ENCODE measurements at regions not wholly inside any gene's neighbourhood (a gene's known extent, or its start where the extent isn't known, plus 50 kb on each side); places are given as distances from the start of the nearest gene placed in this dataset.

DNA sequence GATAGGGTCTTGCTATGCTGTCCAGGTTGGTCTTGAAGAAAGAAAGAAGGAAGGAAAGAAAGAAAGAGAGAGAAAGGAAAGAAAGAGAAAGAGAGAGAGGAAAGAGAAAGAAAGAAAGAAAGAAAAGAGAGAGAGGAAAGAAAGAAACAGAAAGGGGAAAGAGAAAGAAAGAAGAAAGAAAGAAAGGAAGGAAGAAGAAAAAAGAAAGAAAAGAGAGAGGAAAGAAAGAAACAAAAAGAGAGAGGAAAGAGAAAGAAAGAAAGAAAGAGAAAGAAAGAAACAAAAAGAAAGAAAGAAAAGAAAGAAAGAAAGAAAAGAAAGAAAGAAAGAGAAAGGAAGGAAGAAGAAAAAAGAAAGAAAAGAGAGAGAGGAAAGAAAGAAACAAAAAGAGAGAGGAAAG is 95.8 kb upstream of the SHOX start:
- TF ChIP-seq, protein P1, sequence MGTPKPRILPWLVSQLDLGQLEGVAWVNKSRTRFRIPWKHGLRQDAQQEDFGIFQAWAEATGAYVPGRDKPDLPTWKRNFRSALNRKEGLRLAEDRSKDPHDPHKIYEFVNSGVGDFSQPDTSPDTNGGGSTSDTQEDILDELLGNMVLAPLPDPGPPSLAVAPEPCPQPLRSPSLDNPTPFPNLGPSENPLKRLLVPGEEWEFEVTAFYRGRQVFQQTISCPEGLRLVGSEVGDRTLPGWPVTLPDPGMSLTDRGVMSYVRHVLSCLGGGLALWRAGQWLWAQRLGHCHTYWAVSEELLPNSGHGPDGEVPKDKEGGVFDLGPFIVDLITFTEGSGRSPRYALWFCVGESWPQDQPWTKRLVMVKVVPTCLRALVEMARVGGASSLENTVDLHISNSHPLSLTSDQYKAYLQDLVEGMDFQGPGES (IDR thresholded peaks at IDR 0.05; ENCODE audit: low read depth, low read length): no peak
- TF ChIP-seq TAF1 (IDR thresholded peaks at IDR 0.05; ENCODE audit: borderline replicate concordance, low read depth, low read length) (no peak), FOSL2 (IDR thresholded peaks at IDR 0.05; ENCODE audit: borderline replicate concordance, low read depth) (no peak), MXI1 (IDR thresholded peaks at IDR 0.05; ENCODE audit: low read depth, low read length) (no peak)
- TF ChIP-seq, protein P2, sequence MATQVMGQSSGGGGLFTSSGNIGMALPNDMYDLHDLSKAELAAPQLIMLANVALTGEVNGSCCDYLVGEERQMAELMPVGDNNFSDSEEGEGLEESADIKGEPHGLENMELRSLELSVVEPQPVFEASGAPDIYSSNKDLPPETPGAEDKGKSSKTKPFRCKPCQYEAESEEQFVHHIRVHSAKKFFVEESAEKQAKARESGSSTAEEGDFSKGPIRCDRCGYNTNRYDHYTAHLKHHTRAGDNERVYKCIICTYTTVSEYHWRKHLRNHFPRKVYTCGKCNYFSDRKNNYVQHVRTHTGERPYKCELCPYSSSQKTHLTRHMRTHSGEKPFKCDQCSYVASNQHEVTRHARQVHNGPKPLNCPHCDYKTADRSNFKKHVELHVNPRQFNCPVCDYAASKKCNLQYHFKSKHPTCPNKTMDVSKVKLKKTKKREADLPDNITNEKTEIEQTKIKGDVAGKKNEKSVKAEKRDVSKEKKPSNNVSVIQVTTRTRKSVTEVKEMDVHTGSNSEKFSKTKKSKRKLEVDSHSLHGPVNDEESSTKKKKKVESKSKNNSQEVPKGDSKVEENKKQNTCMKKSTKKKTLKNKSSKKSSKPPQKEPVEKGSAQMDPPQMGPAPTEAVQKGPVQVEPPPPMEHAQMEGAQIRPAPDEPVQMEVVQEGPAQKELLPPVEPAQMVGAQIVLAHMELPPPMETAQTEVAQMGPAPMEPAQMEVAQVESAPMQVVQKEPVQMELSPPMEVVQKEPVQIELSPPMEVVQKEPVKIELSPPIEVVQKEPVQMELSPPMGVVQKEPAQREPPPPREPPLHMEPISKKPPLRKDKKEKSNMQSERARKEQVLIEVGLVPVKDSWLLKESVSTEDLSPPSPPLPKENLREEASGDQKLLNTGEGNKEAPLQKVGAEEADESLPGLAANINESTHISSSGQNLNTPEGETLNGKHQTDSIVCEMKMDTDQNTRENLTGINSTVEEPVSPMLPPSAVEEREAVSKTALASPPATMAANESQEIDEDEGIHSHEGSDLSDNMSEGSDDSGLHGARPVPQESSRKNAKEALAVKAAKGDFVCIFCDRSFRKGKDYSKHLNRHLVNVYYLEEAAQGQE (IDR thresholded peaks at IDR 0.05; ENCODE audit: low read depth, low read length): no peak
- Histone ChIP-seq H3K27me3 (ENCODE audit: insufficient read depth) (no peaks in the 10 kb centered on the region; the same call in 1 of the 2 replicates), H3K4me1 (ENCODE audit: control insufficient read depth in 1 of 2, insufficient read depth in 2 of 2, low read depth in 1 of 2, low read length in 1 of 2) (no peaks in the 10 kb centered on the region), H3K9ac (no peak overlapping the region), H3K9me2 (no peaks in the 10 kb centered on the region), H3K79me2 (ENCODE audit: insufficient read depth) (no peaks in the 10 kb centered on the region), H4K20me1 (ENCODE audit: insufficient read depth) (no peaks in the 10 kb centered on the region), H3K36me3 (replicated peaks in 1 of 2; ENCODE audit: control insufficient read depth in 1 of 2, insufficient read depth in 2 of 2, low read length in 1 of 2) (no peaks in the 10 kb centered on the region), H2AFZ (ENCODE audit: low read depth) (no peak overlapping the region), H3K4me3 (ENCODE audit: low read depth in 2 of 2, low read length in 1 of 2) (no peak overlapping the region), H3F3A (replicated peaks; ENCODE audit: insufficient read depth) (peaks cover 7% of the 10 kb centered on the region), H3K27ac (ENCODE audit: low read depth in 2 of 2, low read length in 1 of 2) (no peak overlapping the region), H3K4me2 (no peak overlapping the region), H3K9me3 (no peaks in the 10 kb centered on the region)
- POLR2A ChIA-PET: no interaction called here
- DNase-seq: no peak
- CTCF ChIA-PET: no interaction called here

DNA sequence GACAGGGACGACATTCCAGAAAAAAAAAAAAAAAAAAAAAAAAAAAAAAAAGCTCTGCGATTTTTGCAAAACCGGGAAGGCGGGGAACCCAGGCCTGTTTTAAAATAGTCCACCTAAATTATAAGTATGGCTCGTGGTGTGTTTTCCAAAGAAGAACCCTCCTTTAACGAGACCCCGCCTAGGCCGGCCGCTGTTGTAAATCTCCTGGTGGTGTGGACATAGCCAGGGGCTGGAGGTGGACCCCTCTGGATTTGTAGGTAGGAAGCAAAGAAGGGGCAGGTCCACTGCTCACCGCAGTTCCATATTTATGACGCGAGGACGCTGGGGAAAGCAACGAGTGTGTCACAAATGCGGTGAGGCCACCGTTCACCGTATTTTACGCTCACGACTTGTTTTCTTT is 94.0 kb upstream of the SHOX start:
- no peaks in the 10 kb centered on the region for H4K20me1 ChIP-seq (ENCODE audit: insufficient read depth)
- no peaks in the 10 kb centered on the region for H3F3A ChIP-seq (replicated peaks; ENCODE audit: insufficient read depth)
- no peaks in the 10 kb centered on the region for H3K79me2 ChIP-seq (ENCODE audit: insufficient read depth)
- ChIA-PET CTCF (no interaction called here), POLR2A (no interaction called here)
- H2AFZ ChIP-seq (ENCODE audit: low read depth): no peak overlapping the region
- H3K27ac ChIP-seq (ENCODE audit: low read depth in 2 of 2, low read length in 1 of 2): no peak overlapping the region
- H3K9me2 ChIP-seq: no peaks in the 10 kb centered on the region
- 48% methylated on average over 19 of the region's 19 CpGs for WGBS (ENCODE audit: low lambda C conversion rate)
- H3K4me1 ChIP-seq (ENCODE audit: control insufficient read depth in 1 of 2, insufficient read depth in 2 of 2, low read depth in 1 of 2, low read length in 1 of 2): no peaks in the 10 kb centered on the region
- H3K27me3 ChIP-seq (ENCODE audit: insufficient read depth): no peaks in the 10 kb centered on the region; the same call in 1 of the 2 replicates
- no peak overlapping the region for H3K9ac ChIP-seq
- no peak overlapping the region for H3K4me2 ChIP-seq
- no peaks in the 10 kb centered on the region for H3K9me3 ChIP-seq
- H3K4me3 ChIP-seq (ENCODE audit: low read depth in 2 of 2, low read length in 1 of 2): no peak overlapping the region
- H3K36me3 ChIP-seq (replicated peaks in 1 of 2; ENCODE audit: control insufficient read depth in 1 of 2, insufficient read depth in 2 of 2, low read length in 1 of 2): no peaks in the 10 kb centered on the region
- DNase-seq: no peak
- no peak for TF ChIP-seq FOXM1 (IDR thresholded peaks at IDR 0.05; ENCODE audit: low read depth)
- TF ChIP-seq NRF1 (IDR thresholded peaks at IDR 0.05; ENCODE audit: low read depth, low read length): no peak
- TF ChIP-seq MXI1 (IDR thresholded peaks at IDR 0.05; ENCODE audit: low read depth, low read length): no peak
- TF ChIP-seq NFIC (IDR thresholded peaks at IDR 0.05; ENCODE audit: borderline replicate concordance): no peak
- TF ChIP-seq JUND (IDR thresholded peaks at IDR 0.05): no peak
- no peak for TF ChIP-seq EZH2phosphoT487 (IDR thresholded peaks at IDR 0.05; ENCODE audit: borderline replicate concordance, low read depth)
- TF ChIP-seq, protein P1 (IDR thresholded peaks at IDR 0.05; ENCODE audit: low read depth, low read length): no peak
- TF ChIP-seq GATA2 (CRISPR knock-in tag; IDR thresholded peaks at IDR 0.05): no peak
- TF ChIP-seq RAD21 (IDR thresholded peaks at IDR 0.05; ENCODE audit: low read length): no peak
- no peak for TF ChIP-seq ELF1 (IDR thresholded peaks at IDR 0.05)
- TF ChIP-seq RXRA (IDR thresholded peaks at IDR 0.05; ENCODE audit: borderline replicate concordance, low read depth): no peak
- TF ChIP-seq, protein P3, sequence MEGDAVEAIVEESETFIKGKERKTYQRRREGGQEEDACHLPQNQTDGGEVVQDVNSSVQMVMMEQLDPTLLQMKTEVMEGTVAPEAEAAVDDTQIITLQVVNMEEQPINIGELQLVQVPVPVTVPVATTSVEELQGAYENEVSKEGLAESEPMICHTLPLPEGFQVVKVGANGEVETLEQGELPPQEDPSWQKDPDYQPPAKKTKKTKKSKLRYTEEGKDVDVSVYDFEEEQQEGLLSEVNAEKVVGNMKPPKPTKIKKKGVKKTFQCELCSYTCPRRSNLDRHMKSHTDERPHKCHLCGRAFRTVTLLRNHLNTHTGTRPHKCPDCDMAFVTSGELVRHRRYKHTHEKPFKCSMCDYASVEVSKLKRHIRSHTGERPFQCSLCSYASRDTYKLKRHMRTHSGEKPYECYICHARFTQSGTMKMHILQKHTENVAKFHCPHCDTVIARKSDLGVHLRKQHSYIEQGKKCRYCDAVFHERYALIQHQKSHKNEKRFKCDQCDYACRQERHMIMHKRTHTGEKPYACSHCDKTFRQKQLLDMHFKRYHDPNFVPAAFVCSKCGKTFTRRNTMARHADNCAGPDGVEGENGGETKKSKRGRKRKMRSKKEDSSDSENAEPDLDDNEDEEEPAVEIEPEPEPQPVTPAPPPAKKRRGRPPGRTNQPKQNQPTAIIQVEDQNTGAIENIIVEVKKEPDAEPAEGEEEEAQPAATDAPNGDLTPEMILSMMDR (IDR thresholded peaks at IDR 0.05): no peak
- TF ChIP-seq RCOR1 (IDR thresholded peaks at IDR 0.05; ENCODE audit: low read length): no peak
- TF ChIP-seq, protein P4, sequence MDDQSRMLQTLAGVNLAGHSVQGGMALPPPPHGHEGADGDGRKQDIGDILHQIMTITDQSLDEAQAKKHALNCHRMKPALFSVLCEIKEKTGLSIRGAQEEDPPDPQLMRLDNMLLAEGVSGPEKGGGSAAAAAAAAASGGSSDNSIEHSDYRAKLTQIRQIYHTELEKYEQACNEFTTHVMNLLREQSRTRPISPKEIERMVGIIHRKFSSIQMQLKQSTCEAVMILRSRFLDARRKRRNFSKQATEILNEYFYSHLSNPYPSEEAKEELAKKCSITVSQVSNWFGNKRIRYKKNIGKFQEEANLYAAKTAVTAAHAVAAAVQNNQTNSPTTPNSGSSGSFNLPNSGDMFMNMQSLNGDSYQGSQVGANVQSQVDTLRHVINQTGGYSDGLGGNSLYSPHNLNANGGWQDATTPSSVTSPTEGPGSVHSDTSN (IDR thresholded peaks at IDR 0.05): no peak
- TF ChIP-seq, protein P5, sequence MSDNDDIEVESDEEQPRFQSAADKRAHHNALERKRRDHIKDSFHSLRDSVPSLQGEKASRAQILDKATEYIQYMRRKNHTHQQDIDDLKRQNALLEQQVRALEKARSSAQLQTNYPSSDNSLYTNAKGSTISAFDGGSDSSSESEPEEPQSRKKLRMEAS (IDR thresholded peaks at IDR 0.05; ENCODE audit: low read depth): no peak
